ENCODE measurements at regions not wholly inside any gene's neighbourhood (a gene's known extent, or its start where the extent isn't known, plus 50 kb on each side); places are given as distances from the start of the nearest gene placed in this dataset.
"Not testable (repeated sequence)": the region's sequence is repeated elsewhere in the genome, so short reads cannot be mapped to it uniquely, and the experiment has no call there.

DNA sequence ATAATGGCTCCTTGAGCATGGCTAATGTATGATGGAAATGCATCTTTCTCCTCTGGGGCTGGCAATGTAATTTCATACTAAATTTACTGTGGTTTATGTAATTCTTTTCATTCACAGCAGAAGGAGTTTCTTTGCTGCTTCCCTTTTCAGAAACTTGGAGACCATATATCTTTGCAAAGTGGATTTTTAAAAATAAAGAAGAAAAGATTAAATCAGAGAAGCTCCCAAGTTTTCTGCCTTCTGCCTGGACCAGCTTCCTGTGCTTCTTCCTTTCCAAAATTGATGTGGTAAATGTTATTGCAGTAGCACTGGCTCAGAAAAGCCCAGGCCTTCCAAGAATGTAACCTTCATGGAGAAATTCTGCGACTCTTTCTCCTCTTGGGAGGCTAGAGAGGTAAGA lies 300.1 kb upstream of the NCAM1 start:
- TF ChIP-seq ZFX (IDR thresholded peaks at IDR 0.05; ENCODE audit: borderline replicate concordance): no peak
- TF ChIP-seq, protein P1, sequence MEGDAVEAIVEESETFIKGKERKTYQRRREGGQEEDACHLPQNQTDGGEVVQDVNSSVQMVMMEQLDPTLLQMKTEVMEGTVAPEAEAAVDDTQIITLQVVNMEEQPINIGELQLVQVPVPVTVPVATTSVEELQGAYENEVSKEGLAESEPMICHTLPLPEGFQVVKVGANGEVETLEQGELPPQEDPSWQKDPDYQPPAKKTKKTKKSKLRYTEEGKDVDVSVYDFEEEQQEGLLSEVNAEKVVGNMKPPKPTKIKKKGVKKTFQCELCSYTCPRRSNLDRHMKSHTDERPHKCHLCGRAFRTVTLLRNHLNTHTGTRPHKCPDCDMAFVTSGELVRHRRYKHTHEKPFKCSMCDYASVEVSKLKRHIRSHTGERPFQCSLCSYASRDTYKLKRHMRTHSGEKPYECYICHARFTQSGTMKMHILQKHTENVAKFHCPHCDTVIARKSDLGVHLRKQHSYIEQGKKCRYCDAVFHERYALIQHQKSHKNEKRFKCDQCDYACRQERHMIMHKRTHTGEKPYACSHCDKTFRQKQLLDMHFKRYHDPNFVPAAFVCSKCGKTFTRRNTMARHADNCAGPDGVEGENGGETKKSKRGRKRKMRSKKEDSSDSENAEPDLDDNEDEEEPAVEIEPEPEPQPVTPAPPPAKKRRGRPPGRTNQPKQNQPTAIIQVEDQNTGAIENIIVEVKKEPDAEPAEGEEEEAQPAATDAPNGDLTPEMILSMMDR (IDR thresholded peaks at IDR 0.05): no peak
- H3K27ac ChIP-seq: no peak overlapping the region

GRCh38 chr11:112661571-112661970 lies 299.6 kb upstream of the NCAM1 start:
- TF ChIP-seq, protein P1 (IDR thresholded peaks at IDR 0.05): no peak
- no peak for TF ChIP-seq ZFX (IDR thresholded peaks at IDR 0.05; ENCODE audit: borderline replicate concordance)
- no peak overlapping the region for H3K27ac ChIP-seq

DNA sequence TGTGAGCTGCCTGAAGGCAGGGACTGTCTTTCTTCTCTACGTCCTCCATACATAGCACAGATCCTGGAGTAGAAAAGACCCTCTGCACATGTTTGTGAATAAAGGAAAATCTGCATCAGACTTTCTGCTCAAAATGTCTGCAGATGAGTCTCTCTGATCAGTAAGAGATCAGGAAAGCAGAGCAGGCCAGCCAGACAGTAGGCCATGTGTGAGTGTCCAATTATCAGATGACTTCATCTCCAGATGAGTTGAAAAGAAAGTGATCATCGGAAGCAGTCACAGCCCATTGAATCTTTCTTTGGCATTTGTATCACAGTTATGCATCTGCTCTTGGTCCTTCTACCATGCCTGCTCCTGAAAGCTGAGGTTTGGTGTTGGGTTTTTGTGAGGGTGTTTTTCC lies 298.7 kb upstream of the NCAM1 start:
- TF ChIP-seq ZFX (IDR thresholded peaks at IDR 0.05; ENCODE audit: borderline replicate concordance): no peak
- H3K27ac ChIP-seq: no peak overlapping the region

- H3K27ac ChIP-seq: no peak overlapping the region
- TF ChIP-seq, protein P1 (IDR thresholded peaks at IDR 0.05): no peak
- no peak for TF ChIP-seq ZFX (IDR thresholded peaks at IDR 0.05; ENCODE audit: borderline replicate concordance)
Observed at GRCh38 chr11:112663947-112664634, 297.1 kb upstream of the NCAM1 start.

GRCh38 chr11:112665291-112665690 lies 295.9 kb upstream of the NCAM1 start:
- TF ChIP-seq ZFX (IDR thresholded peaks at IDR 0.05; ENCODE audit: borderline replicate concordance): no peak
- TF ChIP-seq, protein P1 (IDR thresholded peaks at IDR 0.05): no peak
- no peak overlapping the region for H3K27ac ChIP-seq

GRCh38 chr11:112666253-112666652 lies 295.0 kb upstream of the NCAM1 start:
- no peak overlapping the region for H3K27ac ChIP-seq
- no peak for TF ChIP-seq ZFX (IDR thresholded peaks at IDR 0.05; ENCODE audit: borderline replicate concordance)
- TF ChIP-seq, protein P1 (IDR thresholded peaks at IDR 0.05): no peak

DNA sequence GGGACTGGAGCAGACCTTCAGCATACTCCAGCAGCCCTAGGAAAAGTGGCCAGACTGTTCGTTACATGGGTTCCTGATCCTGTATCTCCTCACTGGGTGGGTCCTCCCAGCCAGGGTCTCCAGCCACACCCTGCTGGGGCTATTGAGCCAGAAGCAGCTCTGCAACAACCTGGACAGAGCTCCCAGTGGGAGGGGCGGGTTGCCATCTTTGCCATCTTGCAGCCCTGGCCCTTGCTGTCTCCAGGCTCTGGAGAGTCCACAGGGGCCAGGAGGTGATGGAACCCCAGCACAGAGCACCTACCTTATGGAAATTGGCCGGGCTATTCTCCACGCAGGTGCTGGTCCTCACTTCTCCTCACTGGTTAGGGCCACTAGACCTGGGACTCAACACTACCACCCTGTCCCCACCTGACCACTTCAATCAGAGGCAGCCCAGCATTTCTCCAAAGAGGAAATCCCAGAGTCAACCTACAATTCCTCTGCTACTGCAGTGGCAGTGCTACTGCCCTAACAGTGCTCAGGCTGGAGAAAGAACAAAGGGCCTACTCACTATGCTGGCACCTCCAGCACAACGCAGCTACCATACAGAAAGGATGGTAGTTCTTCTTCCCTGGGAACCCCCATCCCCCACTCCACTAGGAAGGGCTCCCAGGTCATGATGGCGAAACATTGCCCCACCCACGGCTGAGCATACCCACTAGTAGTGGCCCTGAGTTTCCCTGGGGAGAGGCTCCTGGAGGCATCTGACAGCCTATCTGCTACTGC lies 290.2 kb upstream of the NCAM1 start:
- H3K27ac ChIP-seq: no peak overlapping the region
- TF ChIP-seq ZFX (IDR thresholded peaks at IDR 0.05; ENCODE audit: borderline replicate concordance): no peak
- TF ChIP-seq, protein P1 (IDR thresholded peaks at IDR 0.05): no peak

GRCh38 chr11:112673401-112673800 lies 287.8 kb upstream of the NCAM1 start:
- not testable (repeated sequence) for H3K27ac ChIP-seq
